Kasumi-1 (cell line): ENCODE measurements at regions not wholly inside any gene's neighbourhood (a gene's known extent, or its start where the extent isn't known, plus 50 kb on each side); places are given as distances from the start of the nearest gene placed in this dataset.
"Not testable (repeated sequence)": the region's sequence is repeated elsewhere in the genome, so short reads cannot be mapped to it uniquely, and the experiment has no call there.

ENCODE experiments used
- DNase-seq, 2 experiments: peaks; one replicate each; lab custom pipeline; 2025; lab: John Stamatoyannopoulos, UW

DNA sequence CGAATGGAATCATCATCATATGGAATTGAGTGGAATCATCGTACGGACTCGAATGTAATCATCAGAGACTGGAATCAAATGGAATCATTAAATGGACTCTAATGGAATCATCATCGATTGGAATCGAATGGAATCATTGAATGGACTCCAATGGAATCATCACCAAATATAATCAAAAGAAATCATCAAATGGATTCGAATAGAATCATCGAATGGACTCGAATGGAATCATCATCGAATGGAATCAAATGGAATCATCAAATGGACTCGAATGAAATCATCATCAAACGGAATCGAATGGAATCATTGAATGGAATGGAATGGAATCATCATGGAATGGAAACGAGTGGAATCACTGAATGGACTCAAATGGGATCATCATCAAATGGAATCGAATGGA, 233.5 kb downstream of the SHCBP1 start:
- DNase-seq: not testable (repeated sequence)

- DNase-seq: not testable (repeated sequence)
These were observed 234.2 kb downstream of the SHCBP1 start for GRCh38 chr16:46386805-46387620.

GRCh38 chr16:46386110-46386771, 234.9 kb downstream of the SHCBP1 start:
- not testable (repeated sequence) for DNase-seq

GRCh38 chr16:46384285-46385061, 236.7 kb downstream of the SHCBP1 start:
- not testable (repeated sequence) for DNase-seq

GRCh38 chr16:46383581-46383980, 237.6 kb downstream of the SHCBP1 start:
- not testable (repeated sequence) for DNase-seq

- not testable (repeated sequence) for DNase-seq
These were observed 238.2 kb downstream of the SHCBP1 start for GRCh38 chr16:46382791-46383541.

DNA sequence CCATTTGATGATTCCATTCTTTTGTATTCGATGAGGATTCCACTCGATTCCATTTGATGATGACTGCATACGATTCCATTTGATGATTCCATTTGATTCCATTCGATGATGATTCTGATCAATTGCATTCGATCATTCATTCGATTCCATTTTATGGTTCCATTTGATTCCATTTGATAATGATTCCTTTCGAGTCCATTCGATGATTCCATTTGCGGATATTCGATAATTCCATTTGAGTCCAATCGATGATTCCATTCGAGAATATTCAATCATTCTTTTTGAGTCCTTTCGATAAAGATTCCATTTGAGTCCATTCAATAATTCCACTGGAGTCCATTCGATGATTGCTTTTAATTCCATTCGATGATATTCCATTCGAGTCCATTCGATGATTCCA, 239.1 kb downstream of the SHCBP1 start:
- DNase-seq: not testable (repeated sequence)

DNA sequence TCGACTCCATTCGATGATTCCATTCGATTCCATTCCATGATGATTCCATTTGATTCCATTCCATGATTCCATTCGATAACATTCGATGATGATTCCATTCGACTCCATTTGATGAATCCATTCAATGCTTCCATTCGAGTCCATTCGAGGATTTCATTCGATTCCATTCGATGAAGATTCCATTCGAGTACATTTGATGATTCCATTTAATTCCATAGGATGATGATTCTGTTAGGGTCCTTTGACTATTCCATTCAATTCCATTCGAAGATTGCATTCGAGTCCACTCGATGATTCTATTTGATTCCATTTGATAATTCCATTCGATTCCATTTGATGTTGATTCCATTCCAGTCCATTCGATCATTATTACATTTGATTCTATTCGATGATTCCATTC, 239.8 kb downstream of the SHCBP1 start:
- DNase-seq: not testable (repeated sequence)
